ENCODE measurements at regions not wholly inside any gene's neighbourhood (a gene's known extent, or its start where the extent isn't known, plus 50 kb on each side); places are given as distances from the start of the nearest gene placed in this dataset.
"Not testable (repeated sequence)": the region's sequence is repeated elsewhere in the genome, so short reads cannot be mapped to it uniquely, and the experiment has no call there.

DNA sequence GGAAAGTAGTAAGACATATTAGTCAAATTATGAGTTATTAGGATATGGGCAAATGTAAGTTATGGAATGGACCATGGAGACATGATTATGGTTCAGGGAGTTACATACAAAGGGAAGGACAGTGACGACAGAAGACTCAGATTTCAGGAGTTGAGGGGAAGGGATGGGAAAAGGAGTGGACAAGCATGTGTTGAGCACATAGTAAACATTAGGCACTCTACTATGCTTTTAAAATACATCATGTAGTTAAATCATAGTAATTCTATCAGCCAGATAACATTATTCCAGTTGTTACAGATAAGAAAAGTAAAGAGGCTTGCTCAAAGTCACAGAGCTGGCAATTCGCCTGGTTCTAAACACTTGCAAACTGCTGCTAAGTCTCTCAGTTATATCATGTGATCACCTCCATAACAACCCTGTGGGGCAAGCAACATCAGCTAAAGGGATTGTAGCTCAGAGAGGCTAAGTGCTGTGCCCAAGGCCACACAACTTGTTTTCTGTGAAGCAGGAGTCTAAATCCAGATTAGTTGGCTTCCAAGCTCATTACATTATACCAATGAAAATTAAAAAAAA lies 115.2 kb upstream of the MDFIC start:
- Histone ChIP-seq H3K36me3 (no peaks in the 10 kb centered on the region), H3K9me3 (ENCODE audit: severe bottlenecking) (no peaks in the 10 kb centered on the region), H3K27ac (no peak overlapping the region), H3K27me3 (ENCODE audit: insufficient read depth, low read depth, severe bottlenecking) (no peaks in the 10 kb centered on the region), H3K4me3 (ENCODE audit: low read depth, low read length) (no peak overlapping the region)
- TF ChIP-seq, protein P1, sequence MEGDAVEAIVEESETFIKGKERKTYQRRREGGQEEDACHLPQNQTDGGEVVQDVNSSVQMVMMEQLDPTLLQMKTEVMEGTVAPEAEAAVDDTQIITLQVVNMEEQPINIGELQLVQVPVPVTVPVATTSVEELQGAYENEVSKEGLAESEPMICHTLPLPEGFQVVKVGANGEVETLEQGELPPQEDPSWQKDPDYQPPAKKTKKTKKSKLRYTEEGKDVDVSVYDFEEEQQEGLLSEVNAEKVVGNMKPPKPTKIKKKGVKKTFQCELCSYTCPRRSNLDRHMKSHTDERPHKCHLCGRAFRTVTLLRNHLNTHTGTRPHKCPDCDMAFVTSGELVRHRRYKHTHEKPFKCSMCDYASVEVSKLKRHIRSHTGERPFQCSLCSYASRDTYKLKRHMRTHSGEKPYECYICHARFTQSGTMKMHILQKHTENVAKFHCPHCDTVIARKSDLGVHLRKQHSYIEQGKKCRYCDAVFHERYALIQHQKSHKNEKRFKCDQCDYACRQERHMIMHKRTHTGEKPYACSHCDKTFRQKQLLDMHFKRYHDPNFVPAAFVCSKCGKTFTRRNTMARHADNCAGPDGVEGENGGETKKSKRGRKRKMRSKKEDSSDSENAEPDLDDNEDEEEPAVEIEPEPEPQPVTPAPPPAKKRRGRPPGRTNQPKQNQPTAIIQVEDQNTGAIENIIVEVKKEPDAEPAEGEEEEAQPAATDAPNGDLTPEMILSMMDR (IDR thresholded peaks at IDR 0.05; ENCODE audit: low read depth, low read length) = no peak
- DNase-seq = peak; percentile 9

DNA sequence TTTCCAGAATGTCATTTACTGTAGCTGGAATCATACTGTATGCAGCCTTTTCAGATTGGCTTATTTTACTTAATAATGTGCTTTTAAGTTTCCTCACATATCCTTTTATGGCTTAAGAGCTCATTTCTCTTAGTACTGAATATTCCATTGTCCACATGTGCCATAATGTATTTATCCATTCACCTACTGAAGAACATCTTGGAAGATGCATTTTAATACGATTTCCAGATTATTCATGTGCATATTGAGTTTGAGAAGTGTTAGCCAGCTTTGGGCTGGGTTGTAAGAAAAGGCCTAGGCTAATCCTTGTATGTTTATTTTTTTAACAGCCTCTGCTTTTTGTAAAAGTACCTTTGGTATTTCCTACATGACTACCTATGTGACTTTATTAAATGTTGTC lies 109.3 kb upstream of the MDFIC start:
- DNase-seq = no peak
- Histone ChIP-seq H3K27ac (no peak overlapping the region), H3K27me3 (ENCODE audit: insufficient read depth, low read depth, severe bottlenecking) (no peaks in the 10 kb centered on the region), H3K4me3 (ENCODE audit: low read depth, low read length) (no peak overlapping the region), H3K36me3 (no peaks in the 10 kb centered on the region), H3K9me3 (ENCODE audit: severe bottlenecking) (no peaks in the 10 kb centered on the region)
- TF ChIP-seq, protein P1 (IDR thresholded peaks at IDR 0.05; ENCODE audit: low read depth, low read length) = no peak

- Histone ChIP-seq H3K9me3 (ENCODE audit: severe bottlenecking) (no peaks in the 10 kb centered on the region), H3K4me3 (ENCODE audit: low read depth, low read length) (no peak overlapping the region), H3K27me3 (ENCODE audit: insufficient read depth, low read depth, severe bottlenecking) (no peaks in the 10 kb centered on the region), H3K36me3 (no peaks in the 10 kb centered on the region), H3K27ac (no peak overlapping the region)
- TF ChIP-seq, protein P1 (IDR thresholded peaks at IDR 0.05; ENCODE audit: low read depth, low read length) = no peak
- DNase-seq = no peak
These were observed 108.3 kb upstream of the MDFIC start for GRCh38 chr7:114813624-114814023.

DNA sequence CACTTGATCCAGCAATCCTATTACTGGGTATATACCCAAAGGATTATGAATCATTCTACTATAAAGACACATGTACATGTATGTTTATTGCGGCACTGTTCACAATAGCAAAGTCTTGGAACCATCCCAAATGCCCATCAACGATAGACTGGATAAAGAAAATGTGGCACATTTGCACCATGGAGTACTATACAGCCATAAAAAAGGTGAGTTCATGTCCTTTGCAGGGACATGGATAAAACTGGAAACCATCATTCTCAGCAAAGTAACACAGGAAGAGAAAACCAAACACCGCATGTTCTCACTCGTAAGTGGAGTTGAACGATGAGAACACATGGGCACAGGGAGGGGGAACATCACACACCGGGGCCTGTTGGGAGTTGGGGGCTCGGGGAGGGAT lies 104.9 kb upstream of the MDFIC start:
- not testable (repeated sequence) for H3K27me3 ChIP-seq (ENCODE audit: insufficient read depth, low read depth, severe bottlenecking); H3K4me3 ChIP-seq (ENCODE audit: low read depth, low read length); DNase-seq; H3K27ac ChIP-seq; H3K9me3 ChIP-seq (ENCODE audit: severe bottlenecking); H3K36me3 ChIP-seq

GRCh38 chr7:114818501-114818900 lies 103.4 kb upstream of the MDFIC start:
- H3K27ac ChIP-seq = no peak overlapping the region
- H3K27me3 ChIP-seq (ENCODE audit: insufficient read depth, low read depth, severe bottlenecking) = no peaks in the 10 kb centered on the region
- no peaks in the 10 kb centered on the region for H3K36me3 ChIP-seq
- TF ChIP-seq, protein P1 (IDR thresholded peaks at IDR 0.05; ENCODE audit: low read depth, low read length) = no peak
- H3K4me3 ChIP-seq (ENCODE audit: low read depth, low read length) = no peak overlapping the region
- DNase-seq = no peak
- no peaks in the 10 kb centered on the region for H3K9me3 ChIP-seq (ENCODE audit: severe bottlenecking)

DNA sequence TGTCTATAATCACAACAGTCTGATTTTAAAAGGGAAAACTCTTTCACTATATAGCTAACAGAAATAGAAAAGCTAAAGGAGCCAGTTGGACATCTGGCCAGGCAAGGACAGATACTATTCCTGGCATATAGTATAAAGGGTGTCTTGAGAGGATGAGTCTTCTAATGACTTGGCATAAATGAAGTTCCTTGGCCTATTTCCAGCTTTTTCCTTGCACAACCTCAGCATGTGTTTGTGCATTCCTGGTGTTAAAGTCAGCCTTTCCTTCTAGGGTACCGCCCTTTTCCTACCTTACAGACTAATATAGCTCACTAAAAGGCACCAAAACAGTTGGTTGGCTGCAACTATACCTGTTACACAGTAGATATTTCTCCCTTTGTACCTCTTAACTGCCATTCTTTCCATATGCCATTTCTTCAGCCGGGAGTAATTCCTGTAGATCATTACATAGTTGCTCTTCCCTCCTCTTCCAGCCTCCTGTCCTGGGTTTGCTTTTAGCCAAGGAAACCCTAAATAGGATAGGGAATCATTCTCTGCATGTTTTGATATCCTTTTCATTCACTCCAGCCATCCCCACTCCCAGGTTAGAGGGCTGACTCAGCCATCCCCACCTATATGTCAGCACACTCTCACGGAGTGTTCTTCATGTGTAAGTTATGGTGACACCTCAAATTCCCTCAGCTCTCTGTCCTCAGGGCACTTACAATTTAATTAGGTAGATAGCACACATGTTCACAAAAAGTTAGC lies 102.1 kb upstream of the MDFIC start:
- Histone ChIP-seq H3K4me3 (ENCODE audit: low read depth, low read length) (no peak overlapping the region), H3K36me3 (no peaks in the 10 kb centered on the region), H3K9me3 (ENCODE audit: severe bottlenecking) (no peaks in the 10 kb centered on the region), H3K27ac (no peak overlapping the region), H3K27me3 (ENCODE audit: insufficient read depth, low read depth, severe bottlenecking) (no peaks in the 10 kb centered on the region)
- DNase-seq = no peak
- TF ChIP-seq, protein P1 (IDR thresholded peaks at IDR 0.05; ENCODE audit: low read depth, low read length) = no peak
